ENCODE measurements at regions not wholly inside any gene's neighbourhood (a gene's known extent, or its start where the extent isn't known, plus 50 kb on each side); places are given as distances from the start of the nearest gene placed in this dataset.

DNA sequence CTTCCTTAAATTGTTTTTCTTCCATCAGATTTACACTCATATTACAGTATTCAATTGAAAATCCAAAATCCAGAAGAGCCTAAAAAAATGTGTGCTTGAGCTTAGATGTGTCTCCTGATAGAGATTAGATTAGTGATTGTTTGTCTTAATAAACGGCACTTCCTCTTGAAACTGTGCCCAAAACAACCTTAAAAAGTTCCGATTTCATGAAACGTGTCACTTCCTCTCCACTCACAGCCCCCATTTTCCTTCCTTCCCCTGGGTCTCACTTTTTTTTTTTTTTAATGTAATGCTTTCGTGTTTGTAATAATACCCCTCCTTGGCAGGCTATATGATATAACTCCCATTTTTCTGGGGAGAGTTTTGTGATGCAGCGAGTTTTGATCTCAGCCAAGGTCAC, 114.8 kb upstream of the ADO start:
- no peak for TF ChIP-seq POLR2A (IDR thresholded peaks at IDR 0.05; ENCODE audit: extremely low read depth, insufficient read length)
- no peak for TF ChIP-seq MYC (IDR thresholded peaks at IDR 0.05; ENCODE audit: low read depth, low read length)
- TF ChIP-seq CTCF (IDR thresholded peaks at IDR 0.05; ENCODE audit: low read depth, low read length) = no peak
- TF ChIP-seq MAX (IDR thresholded peaks at IDR 0.05; ENCODE audit: low read depth, low read length) = no peak
- DNase-seq (ENCODE audit: low read depth) = no peak
- H3K4me3 ChIP-seq (ENCODE audit: low read depth, low read length) = no peak overlapping the region

DNA sequence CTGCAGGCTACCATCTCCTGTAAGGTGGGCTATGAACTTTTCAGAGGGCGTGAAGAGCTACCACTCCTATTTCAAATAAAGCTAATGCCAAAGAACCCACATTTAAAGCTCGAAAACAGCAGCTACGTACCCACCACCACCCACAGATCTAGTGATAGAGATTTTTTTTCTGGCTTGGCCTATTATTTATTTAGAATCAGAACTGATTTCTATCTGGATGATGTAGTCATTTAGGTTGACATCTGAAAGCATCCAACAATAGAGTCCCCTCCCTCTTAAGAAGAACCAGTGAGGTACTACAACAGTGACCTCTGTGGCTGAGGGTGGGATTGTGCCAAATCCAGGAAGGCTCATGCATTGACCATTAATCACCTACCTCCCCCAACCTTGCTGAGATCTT, 113.8 kb upstream of the ADO start:
- no peak for TF ChIP-seq POLR2A (IDR thresholded peaks at IDR 0.05; ENCODE audit: extremely low read depth, insufficient read length)
- TF ChIP-seq MAX (IDR thresholded peaks at IDR 0.05; ENCODE audit: low read depth, low read length) = no peak
- TF ChIP-seq CTCF (IDR thresholded peaks at IDR 0.05; ENCODE audit: low read depth, low read length) = no peak
- peak; percentile 16 for DNase-seq (ENCODE audit: low read depth)
- no peak overlapping the region for H3K4me3 ChIP-seq (ENCODE audit: low read depth, low read length)

DNA sequence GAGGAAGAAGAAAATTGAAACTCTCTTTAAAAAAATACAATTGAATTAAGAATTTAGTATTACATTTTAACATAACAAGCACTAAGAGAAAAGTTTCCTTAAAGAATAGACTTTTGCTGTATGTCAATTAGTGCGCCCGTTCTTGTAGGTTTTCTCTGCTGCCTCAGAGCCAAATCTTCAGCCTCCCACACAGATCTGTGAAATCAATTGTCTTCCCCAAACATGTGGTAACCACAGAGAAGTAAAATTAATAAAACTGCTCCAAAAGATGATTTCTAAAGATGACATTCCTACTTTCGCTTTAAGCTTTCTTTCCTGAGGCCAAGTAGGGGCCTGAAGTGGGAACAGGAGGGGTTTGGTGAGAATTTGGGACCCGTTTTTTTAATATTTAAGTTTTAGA, 113.2 kb upstream of the ADO start:
- TF ChIP-seq MYC (IDR thresholded peaks at IDR 0.05; ENCODE audit: low read depth, low read length) (no peak), POLR2A (IDR thresholded peaks at IDR 0.05; ENCODE audit: extremely low read depth, insufficient read length) (no peak), MAX (IDR thresholded peaks at IDR 0.05; ENCODE audit: low read depth, low read length) (no peak), CTCF (IDR thresholded peaks at IDR 0.05; ENCODE audit: low read depth, low read length) (no peak)
- no peak overlapping the region for H3K4me3 ChIP-seq (ENCODE audit: low read depth, low read length)

GRCh38 chr10:62692085-62692484, 112.4 kb upstream of the ADO start:
- no peak for DNase-seq (ENCODE audit: low read depth)
- no peak overlapping the region for H3K4me3 ChIP-seq (ENCODE audit: low read depth, low read length)

More for the DNA sequence above, 113.2 kb upstream of the ADO start:
- DNase-seq (ENCODE audit: low read depth) = peak; percentile 25

GRCh38 chr10:62693306-62693705, 111.2 kb upstream of the ADO start:
- no peak for DNase-seq (ENCODE audit: low read depth)
- TF ChIP-seq POLR2A (IDR thresholded peaks at IDR 0.05; ENCODE audit: extremely low read depth, insufficient read length) (no peak), MYC (IDR thresholded peaks at IDR 0.05; ENCODE audit: low read depth, low read length) (no peak)
- H3K4me3 ChIP-seq (ENCODE audit: low read depth, low read length) = no peak overlapping the region

More at GRCh38 chr10:62692085-62692484, 112.4 kb upstream of the ADO start:
- no peak for TF ChIP-seq MAX (IDR thresholded peaks at IDR 0.05; ENCODE audit: low read depth, low read length)
- no peak for TF ChIP-seq MYC (IDR thresholded peaks at IDR 0.05; ENCODE audit: low read depth, low read length)
- no peak for TF ChIP-seq POLR2A (IDR thresholded peaks at IDR 0.05; ENCODE audit: extremely low read depth, insufficient read length)

- DNase-seq (ENCODE audit: low read depth) = no peak
- H3K4me3 ChIP-seq (ENCODE audit: low read depth, low read length) = no peak overlapping the region
- no peak for TF ChIP-seq MAX (IDR thresholded peaks at IDR 0.05; ENCODE audit: low read depth, low read length)
- no peak for TF ChIP-seq CTCF (IDR thresholded peaks at IDR 0.05; ENCODE audit: low read depth, low read length)
- TF ChIP-seq MYC (IDR thresholded peaks at IDR 0.05; ENCODE audit: low read depth, low read length) = no peak
- no peak for TF ChIP-seq POLR2A (IDR thresholded peaks at IDR 0.05; ENCODE audit: extremely low read depth, insufficient read length)
These were observed 109.9 kb upstream of the ADO start for GRCh38 chr10:62694537-62695126.

GRCh38 chr10:62696798-62697197, 107.7 kb upstream of the ADO start:
- H3K4me3 ChIP-seq (ENCODE audit: low read depth, low read length) = no peak overlapping the region
- no peak for DNase-seq (ENCODE audit: low read depth)
- TF ChIP-seq MAX (IDR thresholded peaks at IDR 0.05; ENCODE audit: low read depth, low read length) (no peak), CTCF (IDR thresholded peaks at IDR 0.05; ENCODE audit: low read depth, low read length) (no peak), POLR2A (IDR thresholded peaks at IDR 0.05; ENCODE audit: extremely low read depth, insufficient read length) (no peak), MYC (IDR thresholded peaks at IDR 0.05; ENCODE audit: low read depth, low read length) (no peak)
